ENCODE measurements at regions not wholly inside any gene's neighbourhood (a gene's known extent, or its start where the extent isn't known, plus 50 kb on each side); places are given as distances from the start of the nearest gene placed in this dataset.

DNA sequence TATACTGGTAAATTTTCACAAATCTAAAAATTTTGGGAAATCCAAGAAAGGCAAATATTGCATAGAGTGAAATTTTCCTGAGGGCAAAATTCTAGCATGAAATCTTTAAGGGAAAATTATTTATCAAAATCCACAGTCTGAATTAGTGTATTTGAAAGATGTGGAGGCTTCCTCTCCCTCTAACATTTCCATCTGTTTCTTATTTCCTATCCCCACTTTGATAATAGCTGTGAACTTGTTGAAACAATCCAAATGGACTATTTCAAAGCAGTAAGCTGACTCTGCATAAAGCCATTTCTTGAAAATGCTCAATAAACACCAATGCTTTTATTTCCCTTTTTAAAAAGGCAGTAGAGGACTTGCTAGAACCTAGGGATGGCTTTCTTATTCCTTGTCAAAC, 107.3 kb upstream of the PABPC4L start:
- no peak overlapping the region for H3K4me3 ChIP-seq

DNA sequence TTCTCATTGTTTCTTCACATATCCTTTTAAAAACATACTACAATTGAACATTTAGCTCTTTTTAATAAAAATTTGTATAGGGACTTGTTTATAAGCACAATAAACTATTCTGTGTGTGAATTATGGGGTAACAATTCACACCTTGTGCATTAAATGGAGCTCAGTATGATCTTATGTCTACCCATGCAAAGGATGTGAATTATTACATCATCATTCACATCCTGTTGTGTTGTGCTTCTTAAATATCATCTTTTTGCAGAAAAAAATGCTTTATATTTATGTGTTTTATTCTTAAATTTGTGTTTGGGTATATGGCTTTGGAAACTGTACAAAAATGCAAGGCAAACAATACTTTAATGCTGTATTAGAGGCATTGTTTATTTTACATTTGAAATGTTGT, 96.7 kb upstream of the PABPC4L start:
- intact Hi-C loops (cut with DNase I; ENCODE audit: low total_unique reads): no loop called here
- Histone ChIP-seq H3K4me1 (no peaks in the 10 kb centered on the region), H3K4me3 (no peak overlapping the region), H3K9me3 (no peaks in the 10 kb centered on the region), H3K27me3 (no peaks in the 10 kb centered on the region), H3K27ac (no peak overlapping the region), H3K36me3 (no peaks in the 10 kb centered on the region)
- DNase-seq: no peak
- TF ChIP-seq, protein P1, sequence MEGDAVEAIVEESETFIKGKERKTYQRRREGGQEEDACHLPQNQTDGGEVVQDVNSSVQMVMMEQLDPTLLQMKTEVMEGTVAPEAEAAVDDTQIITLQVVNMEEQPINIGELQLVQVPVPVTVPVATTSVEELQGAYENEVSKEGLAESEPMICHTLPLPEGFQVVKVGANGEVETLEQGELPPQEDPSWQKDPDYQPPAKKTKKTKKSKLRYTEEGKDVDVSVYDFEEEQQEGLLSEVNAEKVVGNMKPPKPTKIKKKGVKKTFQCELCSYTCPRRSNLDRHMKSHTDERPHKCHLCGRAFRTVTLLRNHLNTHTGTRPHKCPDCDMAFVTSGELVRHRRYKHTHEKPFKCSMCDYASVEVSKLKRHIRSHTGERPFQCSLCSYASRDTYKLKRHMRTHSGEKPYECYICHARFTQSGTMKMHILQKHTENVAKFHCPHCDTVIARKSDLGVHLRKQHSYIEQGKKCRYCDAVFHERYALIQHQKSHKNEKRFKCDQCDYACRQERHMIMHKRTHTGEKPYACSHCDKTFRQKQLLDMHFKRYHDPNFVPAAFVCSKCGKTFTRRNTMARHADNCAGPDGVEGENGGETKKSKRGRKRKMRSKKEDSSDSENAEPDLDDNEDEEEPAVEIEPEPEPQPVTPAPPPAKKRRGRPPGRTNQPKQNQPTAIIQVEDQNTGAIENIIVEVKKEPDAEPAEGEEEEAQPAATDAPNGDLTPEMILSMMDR (IDR thresholded peaks at IDR 0.05): no peak
- TF ChIP-seq POLR2A (IDR thresholded peaks at IDR 0.05): no peak

More for the DNA sequence above, 107.3 kb upstream of the PABPC4L start:
- Histone ChIP-seq H3K27me3 (no peaks in the 10 kb centered on the region), H3K27ac (no peak overlapping the region), H3K36me3 (no peaks in the 10 kb centered on the region), H3K4me1 (no peaks in the 10 kb centered on the region), H3K9me3 (no peaks in the 10 kb centered on the region)
- DNase-seq: no peak
- TF ChIP-seq, protein P1 (IDR thresholded peaks at IDR 0.05): no peak
- no peak for TF ChIP-seq POLR2A (IDR thresholded peaks at IDR 0.05)
- intact Hi-C loops (cut with DNase I; ENCODE audit: low total_unique reads): no loop called here

DNA sequence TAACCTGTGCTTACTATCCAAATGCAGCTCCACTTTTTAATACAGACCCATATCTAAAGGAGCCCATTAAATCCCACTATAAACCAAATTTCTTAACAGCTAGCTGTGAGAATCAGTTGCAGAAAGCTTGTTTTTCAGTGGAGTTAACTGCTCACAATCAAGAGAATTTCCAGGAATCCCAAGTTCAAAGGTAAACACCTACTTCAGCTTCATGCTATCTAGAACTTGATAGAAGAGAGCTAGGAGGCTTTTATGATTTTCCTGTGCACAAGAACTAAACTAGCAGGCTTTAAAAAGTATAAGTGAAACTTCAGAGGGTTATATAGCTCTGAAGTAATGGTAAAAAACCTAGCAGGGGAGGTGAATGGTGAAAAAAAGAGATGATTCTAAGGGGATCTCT, 96.2 kb upstream of the PABPC4L start:
- no peaks in the 10 kb centered on the region for H3K4me1 ChIP-seq
- H3K27ac ChIP-seq: no peak overlapping the region
- H3K4me3 ChIP-seq: no peak overlapping the region
- TF ChIP-seq, protein P1 (IDR thresholded peaks at IDR 0.05): no peak
- no peak for TF ChIP-seq POLR2A (IDR thresholded peaks at IDR 0.05)
- intact Hi-C loops (cut with DNase I; ENCODE audit: low total_unique reads): no loop called here
- no peaks in the 10 kb centered on the region for H3K9me3 ChIP-seq
- no peak for DNase-seq
- H3K36me3 ChIP-seq: no peaks in the 10 kb centered on the region
- no peaks in the 10 kb centered on the region for H3K27me3 ChIP-seq

DNA sequence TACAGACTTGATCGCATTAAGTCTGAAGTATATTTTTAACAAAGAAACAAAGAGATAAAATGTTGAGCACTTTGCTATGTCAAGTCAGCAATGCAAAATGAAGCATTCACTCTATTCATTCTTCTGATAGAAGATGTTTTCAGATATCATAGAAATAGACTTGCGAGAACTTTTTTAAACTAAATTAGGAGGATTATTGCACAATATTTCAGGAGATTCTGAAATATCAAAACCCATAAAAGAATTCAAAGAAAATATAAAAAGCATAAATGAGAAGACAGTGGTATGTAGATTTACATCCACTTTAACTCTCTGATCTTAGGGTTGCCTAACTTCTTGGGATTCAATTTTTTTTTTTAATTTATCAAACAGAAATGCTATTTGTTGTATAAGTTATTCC, 81.1 kb upstream of the PABPC4L start:
- no peak overlapping the region for H3K4me3 ChIP-seq
- no peak overlapping the region for H3K27ac ChIP-seq
- H3K4me1 ChIP-seq: no peaks in the 10 kb centered on the region
- no peak for TF ChIP-seq POLR2A (IDR thresholded peaks at IDR 0.05)
- TF ChIP-seq, protein P1 (IDR thresholded peaks at IDR 0.05): no peak
- no peaks in the 10 kb centered on the region for H3K36me3 ChIP-seq
- H3K9me3 ChIP-seq: no peaks in the 10 kb centered on the region
- no peaks in the 10 kb centered on the region for H3K27me3 ChIP-seq
- DNase-seq: no peak
- intact Hi-C loops (cut with DNase I; ENCODE audit: low total_unique reads): no loop called here

DNA sequence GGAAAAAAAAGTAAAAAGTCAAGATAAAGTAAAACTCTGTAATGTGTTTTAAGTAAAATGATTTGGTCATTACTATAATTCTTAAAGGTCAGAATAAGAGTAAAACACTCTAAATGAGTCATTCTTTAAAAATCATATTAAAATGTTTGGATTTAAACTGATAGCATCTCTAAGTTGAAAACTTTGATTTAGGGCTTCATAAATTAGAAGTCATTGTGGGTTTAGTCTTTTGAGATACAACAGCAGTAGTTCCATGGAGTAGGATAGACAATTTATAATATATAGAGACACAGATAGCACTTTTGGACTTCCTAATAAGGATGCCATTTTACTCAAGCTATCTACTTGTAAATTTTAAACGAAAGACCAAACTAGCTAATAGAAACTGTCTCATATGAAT, 77.1 kb upstream of the PABPC4L start:
- no peaks in the 10 kb centered on the region for H3K4me1 ChIP-seq
- no peak for TF ChIP-seq POLR2A (IDR thresholded peaks at IDR 0.05)
- TF ChIP-seq, protein P1 (IDR thresholded peaks at IDR 0.05): no peak
- H3K36me3 ChIP-seq: no peaks in the 10 kb centered on the region
- no peaks in the 10 kb centered on the region for H3K27me3 ChIP-seq
- intact Hi-C loops (cut with DNase I; ENCODE audit: low total_unique reads): no loop called here
- H3K27ac ChIP-seq: no peak overlapping the region
- no peak for DNase-seq
- H3K9me3 ChIP-seq: no peaks in the 10 kb centered on the region
- H3K4me3 ChIP-seq: no peak overlapping the region
